ENCODE measurements at regions not wholly inside any gene's neighbourhood (a gene's known extent, or its start where the extent isn't known, plus 50 kb on each side); places are given as distances from the start of the nearest gene placed in this dataset.

- TF ChIP-seq POLR2AphosphoS5 (IDR thresholded peaks at IDR 0.05; ENCODE audit: low read depth, low read length) (no peak), POLR2A (IDR thresholded peaks at IDR 0.05; ENCODE audit: low read depth, low read length) (no peak), TAF1 (IDR thresholded peaks at IDR 0.05; ENCODE audit: borderline replicate concordance, low read depth, low read length) (no peak)
These were observed 442.3 kb downstream of the EPHA7 start for GRCh38 chr6:92977018-92977417.
